H9 (cell line): ENCODE measurements at regions not wholly inside any gene's neighbourhood (a gene's known extent, or its start where the extent isn't known, plus 50 kb on each side); places are given as distances from the start of the nearest gene placed in this dataset.
"Not testable (repeated sequence)": the region's sequence is repeated elsewhere in the genome, so short reads cannot be mapped to it uniquely, and the experiment has no call there.

Experiments used
- DNase-seq: peaks from one replicate; pipeline ENCODE4 v3.0.0-alpha.2; 2017
- H2AFZ ChIP-seq: one replicate; pipeline ENCODE4 v1.6.1; 2013; ENCODE audit warnings: mild to moderate bottlenecking, low read length, control low read depth, moderate library complexity
- H2AK5ac ChIP-seq: 2 replicates; pipeline ENCODE4 v1.6.1; 2013; ENCODE audit warnings: low read length, control low read depth, mixed read lengths; ENCODE audit not compliant: insufficient read length
- H2BK120ac ChIP-seq: one replicate; pipeline ENCODE4 v1.6.1; 2013; ENCODE audit warnings: low read depth, mild to moderate bottlenecking, low read length, control low read depth, inconsistent platforms; ENCODE audit not compliant: poor library complexity, severe bottlenecking
- H2BK12ac ChIP-seq: 2 replicates; pipeline ENCODE4 v1.6.1; 2013; ENCODE audit warnings: low read length, control low read depth, mixed read lengths, low read depth; ENCODE audit not compliant: insufficient read length
- H2BK15ac ChIP-seq: 2 replicates; pipeline ENCODE4 v1.6.1; 2013; ENCODE audit warnings: low read depth, low read length, control low read depth
- H2BK20ac ChIP-seq: one replicate; pipeline ENCODE4 v1.6.1; 2013; ENCODE audit warnings: low read depth, mild to moderate bottlenecking, low read length, control low read depth, inconsistent platforms; ENCODE audit not compliant: poor library complexity, severe bottlenecking
- H2BK5ac ChIP-seq: 2 replicates; pipeline ENCODE4 v1.6.1; 2013; ENCODE audit warnings: low read length, control low read depth, mixed read lengths; ENCODE audit not compliant: insufficient read length
- H3K14ac ChIP-seq: 2 replicates; pipeline ENCODE4 v1.6.1; 2013; ENCODE audit warnings: low read length, control low read depth; ENCODE audit not compliant: insufficient read depth
- H3K18ac ChIP-seq: 2 replicates; pipeline ENCODE4 v1.6.1; 2013; ENCODE audit warnings: low read depth, mild to moderate bottlenecking, mixed read lengths, low read length, control low read depth; ENCODE audit not compliant: insufficient read length
- H3K23ac ChIP-seq: 2 replicates; pipeline ENCODE4 v1.6.1; 2013; ENCODE audit warnings: low read length, control low read depth, mixed read lengths, low read depth; ENCODE audit not compliant: insufficient read length
- H3K23me2 ChIP-seq: 2 replicates; pipeline ENCODE4 v1.6.1; 2013; ENCODE audit warnings: low read depth, mild to moderate bottlenecking, mixed read lengths, low read length, control low read depth; ENCODE audit not compliant: insufficient read length, poor library complexity, severe bottlenecking
- H3K27ac ChIP-seq: 2 replicates; pipeline ENCODE4 v1.5.1; 2013; ENCODE audit warnings: low read length, control low read depth, mixed read lengths, low read depth; ENCODE audit not compliant: insufficient read length
- H3K27me3 ChIP-seq: 2 replicates; pipeline ENCODE4 v1.6.1; 2013; ENCODE audit warnings: low read length, control low read depth, inconsistent platforms; ENCODE audit not compliant: insufficient read depth
- H3K4ac ChIP-seq: 2 replicates; pipeline ENCODE4 v1.6.1; 2013; ENCODE audit warnings: low read depth, mild to moderate bottlenecking, control low read depth, inconsistent platforms, low read length, moderate library complexity
- H3K4me1 ChIP-seq: 2 replicates; pipeline ENCODE4 v1.6.1; 2013; ENCODE audit warnings: low read length, control low read depth, inconsistent platforms; ENCODE audit not compliant: insufficient read depth
- H3K4me2 ChIP-seq: 2 replicates; pipeline ENCODE4 v1.6.1; 2013; ENCODE audit warnings: low read length, control low read depth, mixed read lengths; ENCODE audit not compliant: insufficient read length, insufficient read depth
- H3K56ac ChIP-seq: 2 replicates; pipeline ENCODE4 v1.6.1; 2013; ENCODE audit warnings: low read depth, mild to moderate bottlenecking, mixed read lengths, low read length, control low read depth; ENCODE audit not compliant: insufficient read length
- H3K79me1 ChIP-seq: 2 replicates; pipeline ENCODE4 v1.6.1; 2013; ENCODE audit warnings: low read depth, mild to moderate bottlenecking, moderate library complexity, low read length, control low read depth, inconsistent platforms; ENCODE audit not compliant: insufficient read depth, poor library complexity, severe bottlenecking
- H3K79me2 ChIP-seq: 2 replicates; pipeline ENCODE4 v1.6.1; 2013; ENCODE audit warnings: low read length, control low read depth, inconsistent platforms; ENCODE audit not compliant: insufficient read depth
- H3K9ac ChIP-seq: 2 replicates; pipeline ENCODE4 v1.6.1; 2013; ENCODE audit warnings: low read length, control low read depth, mixed read lengths; ENCODE audit not compliant: insufficient read length; ENCODE audit errors: extremely low read depth
- H3K9me3 ChIP-seq: one replicate; pipeline ENCODE4 v1.6.1; 2013; ENCODE audit warnings: low read depth, low read length, inconsistent platforms; ENCODE audit not compliant: control insufficient read depth
- H3T11ph ChIP-seq: one replicate; pipeline ENCODE4 v1.6.1; 2013; ENCODE audit warnings: mild to moderate bottlenecking, low read length, control low read depth, inconsistent platforms
- H4K20me1 ChIP-seq: one replicate; pipeline ENCODE4 v1.6.1; 2013; ENCODE audit not compliant: control insufficient read depth, insufficient read length, insufficient read depth
- H4K5ac ChIP-seq: 2 replicates; pipeline ENCODE4 v1.6.1; 2013; ENCODE audit warnings: low read depth, mild to moderate bottlenecking, mixed read lengths, low read length, control low read depth; ENCODE audit not compliant: insufficient read length
- H4K8ac ChIP-seq: replicated peaks from 2 replicates; pipeline ENCODE4 v1.6.1; 2013; ENCODE audit warnings: low read length, control low read depth, mixed read lengths, low read depth; ENCODE audit not compliant: insufficient read length
- H4K91ac ChIP-seq: 2 replicates; pipeline ENCODE4 v1.6.1; 2013; ENCODE audit warnings: low read depth, mild to moderate bottlenecking, moderate library complexity, mixed read lengths, low read length, control low read depth; ENCODE audit not compliant: insufficient read length
- H3K27ac Mint-ChIP-seq, 3 experiments: 2 replicates in 2 of 3; 3 replicates in 1 of 3; pipeline ENCODE4 v1.8.0; 2020 to 2021; ENCODE audit warnings: mixed read lengths in 3 of 3, mild to moderate bottlenecking in 1 of 3, moderate library complexity in 1 of 3
- H3K27me3 Mint-ChIP-seq: 2 replicates; pipeline ENCODE4 v1.8.0; 2021; ENCODE audit warnings: low read depth, mild to moderate bottlenecking, moderate library complexity, mixed read lengths
- H3K36me3 Mint-ChIP-seq, 3 experiments: 2 replicates in 2 of 3; 3 replicates in 1 of 3; pipeline ENCODE4 v1.8.0; 2020 to 2021; ENCODE audit warnings: low read depth in 3 of 3, mixed read lengths in 3 of 3; ENCODE audit not compliant: insufficient read depth in 1 of 3
- H3K4me1 Mint-ChIP-seq, 2 experiments: 2 replicates each; pipeline ENCODE4 v1.8.0; 2020; ENCODE audit warnings: mixed read lengths in 2 of 2
- H3K4me3 Mint-ChIP-seq, 2 experiments: 2 replicates in 1 of 2; 3 replicates in 1 of 2; pipeline ENCODE4 v1.8.0; 2020 to 2021; ENCODE audit warnings: mild to moderate bottlenecking in 2 of 2, mixed read lengths in 2 of 2, moderate library complexity in 1 of 2
- H3K9me3 Mint-ChIP-seq, 2 experiments: 2 replicates in 1 of 2; 3 replicates in 1 of 2; pipeline ENCODE4 v1.8.0; 2020; ENCODE audit warnings: mild to moderate bottlenecking in 2 of 2, mixed read lengths in 2 of 2, moderate library complexity in 1 of 2
- CTCF ChIP-seq: fragments of 200-600 bp; sonication (generic); conservative IDR thresholded peaks from 3 replicates; pipeline ENCODE4 v1.8.0; 2021; ENCODE audit warnings: antibody characterized with exemption, mild to moderate bottlenecking
- WGBS: extraction: QIAGEN DNeasy Blood & Tissue Kit; methylation state at CpG from one replicate; pipeline ENCODE4 v1.1.7; 2013; ENCODE audit warnings: missing lambda C conversion rate, low lambda C conversion rate, mixed read lengths; ENCODE audit not compliant: insufficient read length; ENCODE audit errors: extremely low coverage; 5-methylcytosine and 5-hydroxymethylcytosine counted together

DNA sequence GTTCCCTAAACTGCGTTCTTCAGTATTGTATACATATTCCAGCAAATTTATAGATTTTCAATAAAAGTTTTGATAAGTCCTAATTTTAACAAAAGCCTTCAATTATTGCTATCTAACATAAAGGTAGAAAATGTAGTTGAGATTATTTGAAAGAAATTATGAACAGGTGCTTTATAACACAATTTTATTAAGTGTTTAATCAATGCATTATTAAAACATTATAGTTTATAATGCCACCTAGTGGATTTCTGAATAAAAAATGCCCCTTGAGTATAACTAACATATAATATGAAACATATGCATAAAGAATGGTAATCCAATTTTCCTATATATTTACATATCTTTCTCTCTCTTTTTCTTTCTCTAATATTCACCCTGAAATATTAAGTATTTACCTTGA is 515.3 kb downstream of the SLC6A15 start:
- no peak overlapping the region for H2BK12ac ChIP-seq
- no peak overlapping the region for H3K27ac Mint-ChIP-seq
- no peak overlapping the region for H3K4me3 Mint-ChIP-seq
- peaks cover 0 to 13% (median 8%) of the 10 kb centered on the region in 3 experiments; a peak in 4 of 7 replicates for H3K36me3 Mint-ChIP-seq
- H3K27ac ChIP-seq: no peak overlapping the region
- no CpG with 5 or more reads among the region's 1 CpG for WGBS
- H4K20me1 ChIP-seq: no peaks in the 10 kb centered on the region
- no peak overlapping the region for H3K9ac ChIP-seq
- H3K4me1 ChIP-seq: no peaks in the 10 kb centered on the region; the same call in 1 of the 2 replicates
- H3K79me2 ChIP-seq: no peaks in the 10 kb centered on the region
- H3K56ac ChIP-seq: no peak overlapping the region
- no peak overlapping the region for H4K91ac ChIP-seq
- H3K23ac ChIP-seq: no peak overlapping the region
- H3K14ac ChIP-seq: no peak overlapping the region
- H2AK5ac ChIP-seq: no peak overlapping the region
- H3K4me2 ChIP-seq: no peak overlapping the region
- DNase-seq: no peak
- H2BK5ac ChIP-seq: no peak overlapping the region
- H4K8ac ChIP-seq: no peak overlapping the region
- H3K27me3 Mint-ChIP-seq: no peaks in the 10 kb centered on the region
- H3K18ac ChIP-seq: no peak overlapping the region
- H3T11ph ChIP-seq: no peak overlapping the region
- H3K79me1 ChIP-seq: no peaks in the 10 kb centered on the region
- no peak overlapping the region for H2BK120ac ChIP-seq
- H3K9me3 Mint-ChIP-seq: peaks cover 7 to 8% of the 10 kb centered on the region in 2 experiments
- H3K4me1 Mint-ChIP-seq: peaks cover 13 to 16% of the 10 kb centered on the region in 2 experiments
- H3K27me3 ChIP-seq: no peaks in the 10 kb centered on the region
- H3K4ac ChIP-seq: no peak overlapping the region
- no peak for TF ChIP-seq CTCF
- no peak overlapping the region for H2BK15ac ChIP-seq
- no peaks in the 10 kb centered on the region for H3K23me2 ChIP-seq
- H3K9me3 ChIP-seq: no peaks in the 10 kb centered on the region
- H2BK20ac ChIP-seq: no peak overlapping the region
- H4K5ac ChIP-seq: no peak overlapping the region
- H2AFZ ChIP-seq: no peak overlapping the region

- DNase-seq, H3K4me1 ChIP-seq, H2BK12ac ChIP-seq, H3K56ac ChIP-seq, H4K8ac ChIP-seq, H2AK5ac ChIP-seq, H3K27ac ChIP-seq, H3K27me3 ChIP-seq, H4K91ac ChIP-seq, H3K18ac ChIP-seq, H3K27me3 Mint-ChIP-seq, H4K20me1 ChIP-seq, H3K14ac ChIP-seq, H2BK15ac ChIP-seq, H3K4ac ChIP-seq, H3K4me3 Mint-ChIP-seq, H3K23me2 ChIP-seq, H4K5ac ChIP-seq, H2BK5ac ChIP-seq, H3T11ph ChIP-seq, H3K23ac ChIP-seq, H3K9me3 ChIP-seq, H3K4me2 ChIP-seq, H3K27ac Mint-ChIP-seq, H3K9ac ChIP-seq, H3K79me2 ChIP-seq, H2BK120ac ChIP-seq, H3K79me1 ChIP-seq, H2AFZ ChIP-seq, H2BK20ac ChIP-seq: not testable (repeated sequence)
- H3K36me3 Mint-ChIP-seq: peaks cover 18 to 37% (median 18%) of the 10 kb centered on the region in 3 experiments
- peaks cover 13 to 14% of the 10 kb centered on the region in 2 experiments for H3K4me1 Mint-ChIP-seq
- peaks cover 29 to 32% of the 10 kb centered on the region in 2 experiments for H3K9me3 Mint-ChIP-seq
Observed at GRCh38 chr12:84391176-84391575, 521.4 kb downstream of the SLC6A15 start.
